ENCODE measurements at regions not wholly inside any gene's neighbourhood (a gene's known extent, or its start where the extent isn't known, plus 50 kb on each side); places are given as distances from the start of the nearest gene placed in this dataset.

DNA sequence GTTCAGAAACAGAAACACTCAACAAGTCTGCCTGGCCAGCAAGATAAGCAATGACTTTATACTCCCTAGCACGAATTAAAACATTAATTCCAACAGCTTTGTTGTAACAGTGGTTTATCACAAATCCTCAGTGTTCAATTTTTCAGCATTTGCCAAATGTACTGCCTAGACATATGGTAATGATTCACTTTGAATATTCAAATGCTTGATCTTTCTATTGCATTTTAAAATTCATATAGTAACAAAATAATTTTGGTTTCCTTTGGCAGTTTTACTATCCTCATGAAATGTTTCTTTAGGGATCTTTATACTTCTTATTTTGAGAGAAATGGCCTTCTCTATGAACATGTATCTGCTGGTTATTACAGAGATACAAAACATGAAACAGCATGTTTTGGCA is 851.8 kb upstream of the NXPH2 start:
- intact Hi-C loops (cut with micrococcal nuclease): no loop called here
- Mint-ChIP-seq H3K9me3 (ENCODE audit: unreplicated experiment) (peaks cover 7% of the 10 kb centered on the region), H3K27ac (ENCODE audit: low read depth, unreplicated experiment) (no peak overlapping the region), H3K36me3 (ENCODE audit: insufficient read depth, unreplicated experiment) (no peaks in the 10 kb centered on the region), H3K27me3 (ENCODE audit: insufficient read depth, unreplicated experiment) (no peaks in the 10 kb centered on the region), H3K4me1 (ENCODE audit: insufficient read depth, unreplicated experiment) (no peaks in the 10 kb centered on the region), H3K4me3 (ENCODE audit: unreplicated experiment) (no peak overlapping the region)
- POLR2A ChIA-PET: no interaction called here
- no peak for DNase-seq (ENCODE audit: unreplicated experiment)
- TF ChIP-seq, protein P1, sequence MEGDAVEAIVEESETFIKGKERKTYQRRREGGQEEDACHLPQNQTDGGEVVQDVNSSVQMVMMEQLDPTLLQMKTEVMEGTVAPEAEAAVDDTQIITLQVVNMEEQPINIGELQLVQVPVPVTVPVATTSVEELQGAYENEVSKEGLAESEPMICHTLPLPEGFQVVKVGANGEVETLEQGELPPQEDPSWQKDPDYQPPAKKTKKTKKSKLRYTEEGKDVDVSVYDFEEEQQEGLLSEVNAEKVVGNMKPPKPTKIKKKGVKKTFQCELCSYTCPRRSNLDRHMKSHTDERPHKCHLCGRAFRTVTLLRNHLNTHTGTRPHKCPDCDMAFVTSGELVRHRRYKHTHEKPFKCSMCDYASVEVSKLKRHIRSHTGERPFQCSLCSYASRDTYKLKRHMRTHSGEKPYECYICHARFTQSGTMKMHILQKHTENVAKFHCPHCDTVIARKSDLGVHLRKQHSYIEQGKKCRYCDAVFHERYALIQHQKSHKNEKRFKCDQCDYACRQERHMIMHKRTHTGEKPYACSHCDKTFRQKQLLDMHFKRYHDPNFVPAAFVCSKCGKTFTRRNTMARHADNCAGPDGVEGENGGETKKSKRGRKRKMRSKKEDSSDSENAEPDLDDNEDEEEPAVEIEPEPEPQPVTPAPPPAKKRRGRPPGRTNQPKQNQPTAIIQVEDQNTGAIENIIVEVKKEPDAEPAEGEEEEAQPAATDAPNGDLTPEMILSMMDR (IDR thresholded peaks at IDR 0.05; ENCODE audit: unreplicated experiment): no peak
- CTCF ChIA-PET: no interaction called here
- no TSS peak for BruUV-seq (replicated peaks)

DNA sequence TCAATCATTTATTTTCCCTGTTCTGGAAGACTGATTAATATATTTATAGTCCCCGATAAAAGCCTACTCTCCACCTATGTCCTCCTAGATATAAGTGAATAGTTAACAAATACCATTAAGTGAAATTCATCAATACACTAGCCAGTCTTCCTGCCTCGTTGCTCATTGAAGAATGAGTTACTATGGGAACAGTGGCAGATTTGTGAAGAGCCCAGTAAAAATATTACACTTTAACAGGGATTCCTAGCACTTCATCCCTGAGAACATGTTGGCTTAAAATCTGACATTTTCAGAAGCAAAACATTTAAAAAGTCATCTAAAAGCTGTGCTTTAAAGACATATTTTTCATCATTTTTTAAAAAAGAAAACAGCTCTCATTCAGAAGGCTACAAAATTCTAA is 848.7 kb upstream of the NXPH2 start:
- Mint-ChIP-seq H3K27ac (ENCODE audit: low read depth, unreplicated experiment) (no peak overlapping the region), H3K9me3 (ENCODE audit: unreplicated experiment) (no peaks in the 10 kb centered on the region), H3K27me3 (ENCODE audit: insufficient read depth, unreplicated experiment) (no peaks in the 10 kb centered on the region), H3K36me3 (ENCODE audit: insufficient read depth, unreplicated experiment) (no peaks in the 10 kb centered on the region), H3K4me3 (ENCODE audit: unreplicated experiment) (no peak overlapping the region), H3K4me1 (ENCODE audit: insufficient read depth, unreplicated experiment) (no peaks in the 10 kb centered on the region)
- DNase-seq (ENCODE audit: unreplicated experiment): no peak
- TF ChIP-seq, protein P1 (IDR thresholded peaks at IDR 0.05; ENCODE audit: unreplicated experiment): no peak
- ChIA-PET POLR2A (no interaction called here), CTCF (no interaction called here)
- BruUV-seq (replicated peaks): no TSS peak
- intact Hi-C loops (cut with micrococcal nuclease): no loop called here

DNA sequence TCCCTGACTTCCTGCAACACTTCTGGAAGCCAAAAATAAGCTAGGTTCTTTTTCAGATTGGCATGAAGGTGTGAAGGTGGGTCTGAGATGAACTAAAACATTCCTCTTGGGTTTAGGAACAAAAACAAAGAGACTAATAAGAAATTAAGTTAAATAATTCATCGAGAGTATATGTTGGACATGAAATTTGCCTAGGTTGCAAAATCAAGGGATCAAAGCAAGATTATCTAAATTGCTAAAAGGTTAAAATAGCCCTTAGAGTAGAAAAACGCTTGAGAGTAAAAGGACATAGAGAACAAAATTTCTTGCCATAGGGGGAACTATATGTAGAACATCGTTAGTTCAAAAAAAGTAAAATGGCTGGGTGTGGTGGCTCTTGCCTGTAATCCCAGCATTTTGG is 845.9 kb upstream of the NXPH2 start:
- DNase-seq (ENCODE audit: unreplicated experiment): no peak
- intact Hi-C loops (cut with micrococcal nuclease): no loop called here
- CTCF ChIA-PET: no interaction called here
- H3K36me3 Mint-ChIP-seq (ENCODE audit: insufficient read depth, unreplicated experiment): no peaks in the 10 kb centered on the region
- H3K27me3 Mint-ChIP-seq (ENCODE audit: insufficient read depth, unreplicated experiment): no peaks in the 10 kb centered on the region
- POLR2A ChIA-PET: no interaction called here
- TF ChIP-seq, protein P1 (IDR thresholded peaks at IDR 0.05; ENCODE audit: unreplicated experiment): no peak
- no peaks in the 10 kb centered on the region for H3K4me1 Mint-ChIP-seq (ENCODE audit: insufficient read depth, unreplicated experiment)
- no peak overlapping the region for H3K4me3 Mint-ChIP-seq (ENCODE audit: unreplicated experiment)
- H3K27ac Mint-ChIP-seq (ENCODE audit: low read depth, unreplicated experiment): no peak overlapping the region
- BruUV-seq (replicated peaks): no TSS peak
- no peaks in the 10 kb centered on the region for H3K9me3 Mint-ChIP-seq (ENCODE audit: unreplicated experiment)

DNA sequence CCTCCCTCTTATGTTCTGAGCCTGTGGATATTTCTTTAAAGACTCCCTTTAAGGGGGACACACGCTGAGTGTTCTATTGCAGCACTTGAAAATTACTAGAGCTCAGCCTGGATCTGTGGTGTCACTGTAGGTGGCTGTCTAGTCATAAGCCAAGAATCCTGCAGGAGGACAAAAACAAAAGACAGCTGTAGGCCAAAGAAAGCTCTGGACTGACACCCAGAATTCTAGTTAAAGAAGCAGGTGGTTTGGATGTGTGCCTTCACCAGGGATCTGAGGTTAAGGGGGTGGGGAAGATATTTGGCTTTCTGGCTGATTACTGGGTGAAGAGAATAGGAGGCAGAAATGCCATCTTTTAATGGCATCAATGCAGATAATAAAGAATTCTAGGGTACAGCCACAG is 842.5 kb upstream of the NXPH2 start:
- no peaks in the 10 kb centered on the region for H3K4me1 Mint-ChIP-seq (ENCODE audit: insufficient read depth, unreplicated experiment)
- H3K4me3 Mint-ChIP-seq (ENCODE audit: unreplicated experiment): no peak overlapping the region
- DNase-seq (ENCODE audit: unreplicated experiment): no peak
- POLR2A ChIA-PET: no interaction called here
- BruUV-seq (replicated peaks): no TSS peak
- TF ChIP-seq, protein P1 (IDR thresholded peaks at IDR 0.05; ENCODE audit: unreplicated experiment): no peak
- CTCF ChIA-PET: no interaction called here
- intact Hi-C loops (cut with micrococcal nuclease): no loop called here
- H3K36me3 Mint-ChIP-seq (ENCODE audit: insufficient read depth, unreplicated experiment): no peaks in the 10 kb centered on the region
- no peak overlapping the region for H3K27ac Mint-ChIP-seq (ENCODE audit: low read depth, unreplicated experiment)
- no peaks in the 10 kb centered on the region for H3K27me3 Mint-ChIP-seq (ENCODE audit: insufficient read depth, unreplicated experiment)
- H3K9me3 Mint-ChIP-seq (ENCODE audit: unreplicated experiment): peaks cover 9% of the 10 kb centered on the region

Data from MCF 10A (cell line).